NAMALWA (cell line): ENCODE measurements at regions not wholly inside any gene's neighbourhood (a gene's known extent, or its start where the extent isn't known, plus 50 kb on each side); places are given as distances from the start of the nearest gene placed in this dataset.
"Not testable (repeated sequence)": the region's sequence is repeated elsewhere in the genome, so short reads cannot be mapped to it uniquely, and the experiment has no call there.

Source experiments
- DNase-seq: peaks from one replicate; pipeline ENCODE4 v3.0.0-alpha.2; 2015; ENCODE audit warnings: low spot score

DNA sequence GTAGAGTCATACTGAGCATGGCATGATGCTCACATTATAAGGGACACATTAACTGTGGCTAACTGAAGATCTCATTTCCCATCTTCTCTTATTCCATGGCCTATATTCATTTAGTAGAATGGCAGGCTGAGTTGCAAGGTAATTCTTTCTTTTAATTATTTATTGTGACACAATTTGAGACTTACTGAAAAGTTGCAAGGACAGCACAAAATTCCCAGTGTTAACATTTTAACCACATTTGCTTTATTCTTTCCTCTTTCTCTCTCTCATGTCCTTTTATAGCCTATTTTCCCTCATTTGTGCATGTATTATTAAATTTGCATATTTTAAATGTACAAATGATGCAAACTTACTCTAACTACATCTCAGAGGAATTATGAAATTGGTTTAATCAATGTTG, 366.1 kb upstream of the RPS23 start:
- DNase-seq = no peak

DNA sequence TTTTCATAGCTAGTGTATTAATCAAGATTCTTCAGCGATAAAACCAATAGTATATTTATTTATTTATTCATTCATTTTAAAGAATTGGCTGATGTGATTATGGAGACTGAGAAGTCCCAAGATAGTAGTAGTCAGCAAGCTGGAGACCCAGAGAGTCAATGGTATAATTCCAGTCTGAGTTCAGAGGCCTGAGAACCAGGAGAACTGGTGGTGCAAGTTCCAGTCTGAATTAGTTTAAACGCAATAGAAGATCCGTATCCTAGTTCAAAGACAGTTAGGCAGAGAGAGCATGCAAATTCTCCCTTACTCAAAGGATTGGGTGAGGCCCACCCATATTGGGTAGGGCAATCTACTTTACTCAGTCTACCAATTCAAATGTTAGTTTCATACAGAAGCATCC, 364.2 kb upstream of the RPS23 start:
- DNase-seq = no peak

DNA sequence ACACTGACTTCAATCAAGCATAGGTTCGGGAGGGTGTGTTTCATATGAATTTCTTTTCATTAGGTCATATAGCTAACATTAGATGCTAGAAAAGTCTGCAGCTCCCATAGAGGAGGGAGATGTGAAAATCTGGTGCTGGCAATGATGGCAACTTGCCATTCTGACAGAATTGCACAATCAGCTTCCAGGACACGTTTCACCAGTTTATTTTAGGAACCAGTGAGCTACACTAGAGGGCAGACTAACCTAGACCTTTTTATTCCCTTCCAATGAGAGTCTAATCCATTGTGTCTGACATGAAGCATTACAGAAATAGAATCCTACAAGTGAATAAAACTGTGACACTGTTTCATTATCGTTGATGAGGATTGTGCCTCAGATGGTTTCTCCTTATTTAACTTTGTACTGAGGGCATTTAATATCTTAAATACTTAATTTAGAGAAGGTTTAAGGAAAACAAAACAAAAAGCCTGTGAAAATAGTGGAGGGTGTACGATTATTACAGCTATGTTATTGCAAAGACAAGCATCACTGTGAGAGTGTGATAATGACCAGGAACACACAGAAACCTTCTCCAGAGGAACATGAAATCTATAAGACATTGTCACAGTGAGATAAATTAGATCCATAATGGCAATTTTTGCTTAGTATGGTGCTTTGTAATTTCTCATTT, 363.3 kb upstream of the RPS23 start:
- DNase-seq = peak; percentile 62

DNA sequence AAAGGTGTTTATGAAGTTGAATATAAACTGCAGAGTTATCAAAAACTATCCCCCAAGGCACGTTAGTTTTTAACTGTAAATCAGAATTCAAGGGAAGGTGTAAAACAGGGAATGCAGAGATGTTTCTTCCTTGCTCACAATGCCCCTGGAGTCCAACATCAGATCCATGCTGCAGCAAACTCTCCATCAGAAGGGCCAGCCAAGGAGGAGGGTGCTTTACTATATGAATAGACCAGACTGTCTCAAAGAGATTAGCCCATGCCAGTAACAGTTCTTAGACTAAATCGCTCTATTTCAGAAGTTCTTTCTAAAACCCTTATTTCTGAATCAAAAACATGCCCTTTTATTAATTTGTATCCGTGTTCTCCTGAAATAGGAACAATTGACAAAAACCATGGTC, 362.8 kb upstream of the RPS23 start:
- no peak for DNase-seq

DNA sequence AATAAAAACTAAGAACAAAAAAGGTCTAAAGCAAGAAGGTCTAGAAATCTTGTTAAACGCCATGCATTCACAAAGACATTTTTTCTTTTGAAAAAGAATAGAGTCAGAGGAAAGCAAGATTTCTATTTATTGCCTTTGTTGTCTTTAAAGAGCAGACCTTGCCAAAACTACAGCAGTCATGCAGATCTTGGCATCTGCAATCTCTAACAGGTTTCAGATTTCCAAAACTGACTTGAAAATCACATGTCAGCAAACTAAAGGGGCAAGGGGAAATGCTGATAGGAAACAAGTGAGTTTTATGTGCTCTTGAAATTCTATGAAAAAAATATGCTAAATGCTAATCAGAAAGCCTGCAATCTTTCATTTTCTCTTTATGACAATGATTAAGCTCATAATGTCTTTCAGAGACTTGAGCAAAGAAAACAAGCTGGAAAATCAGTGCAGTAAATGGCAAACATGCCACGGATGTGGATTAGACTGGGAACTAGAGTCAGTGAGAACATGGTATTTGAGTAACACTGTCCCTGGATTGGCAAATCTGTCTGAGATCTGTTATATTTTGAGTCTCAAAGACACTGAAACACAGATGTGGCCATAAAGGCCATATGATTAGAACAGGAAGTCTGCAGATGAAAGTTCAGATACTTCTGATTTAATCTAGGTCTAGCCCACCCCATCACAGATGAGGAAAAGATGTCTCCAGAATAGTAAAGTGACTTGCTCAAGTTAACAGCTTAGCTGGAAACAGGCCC, 361.4 kb upstream of the RPS23 start:
- no peak for DNase-seq

DNA sequence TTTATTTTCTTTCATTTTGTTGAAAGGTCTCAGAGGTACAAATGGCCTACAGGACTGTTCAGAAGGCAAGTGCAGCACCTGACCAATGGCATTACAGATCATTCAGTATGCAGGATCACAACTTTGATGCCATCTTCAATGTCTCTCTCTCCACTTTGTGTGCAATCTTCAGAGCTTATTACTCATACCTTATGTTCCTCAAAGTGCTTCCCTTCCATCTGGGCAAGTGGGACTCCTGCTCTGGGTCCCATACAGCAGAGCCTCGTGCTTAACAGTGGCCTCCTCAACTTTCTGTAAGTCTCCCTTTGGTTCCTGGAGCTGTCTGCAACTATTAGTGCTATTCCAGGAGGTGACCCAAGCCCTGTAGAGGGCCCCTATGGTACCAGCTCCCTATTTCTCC, 358.4 kb upstream of the RPS23 start:
- DNase-seq = no peak

DNA sequence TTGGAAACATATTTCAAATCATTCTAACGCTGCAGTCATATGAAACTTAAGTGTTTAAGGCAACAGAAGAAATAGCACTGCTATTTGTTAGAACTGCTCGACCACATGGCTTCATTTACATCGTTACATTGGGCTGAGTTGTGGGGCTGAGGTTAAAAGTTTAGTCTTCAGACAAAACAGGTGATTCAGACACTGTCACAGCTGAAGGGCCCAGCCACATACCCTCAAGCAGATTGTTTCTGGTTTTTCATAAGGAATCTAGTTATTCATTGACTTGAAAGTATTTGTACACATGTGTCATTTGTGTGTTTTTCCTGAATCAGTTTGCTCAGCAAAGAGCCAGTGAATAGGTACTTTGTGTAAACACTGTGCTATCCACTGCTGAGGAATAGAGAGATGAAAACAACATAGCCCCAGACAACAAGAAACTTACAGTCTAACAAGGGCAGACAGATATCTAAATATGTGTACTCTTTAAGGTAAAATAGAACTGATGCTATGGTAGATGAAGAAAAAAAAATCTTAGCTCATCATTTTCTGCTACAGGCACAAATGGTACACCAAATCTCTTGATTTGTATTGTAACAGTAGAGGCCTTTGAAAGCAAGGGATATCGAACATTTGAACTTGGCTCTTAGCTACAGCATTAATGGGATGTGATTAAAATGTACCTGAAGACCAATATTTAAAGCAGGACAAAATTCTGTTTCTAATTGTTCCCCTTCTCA, 357.6 kb upstream of the RPS23 start:
- DNase-seq = no peak

DNA sequence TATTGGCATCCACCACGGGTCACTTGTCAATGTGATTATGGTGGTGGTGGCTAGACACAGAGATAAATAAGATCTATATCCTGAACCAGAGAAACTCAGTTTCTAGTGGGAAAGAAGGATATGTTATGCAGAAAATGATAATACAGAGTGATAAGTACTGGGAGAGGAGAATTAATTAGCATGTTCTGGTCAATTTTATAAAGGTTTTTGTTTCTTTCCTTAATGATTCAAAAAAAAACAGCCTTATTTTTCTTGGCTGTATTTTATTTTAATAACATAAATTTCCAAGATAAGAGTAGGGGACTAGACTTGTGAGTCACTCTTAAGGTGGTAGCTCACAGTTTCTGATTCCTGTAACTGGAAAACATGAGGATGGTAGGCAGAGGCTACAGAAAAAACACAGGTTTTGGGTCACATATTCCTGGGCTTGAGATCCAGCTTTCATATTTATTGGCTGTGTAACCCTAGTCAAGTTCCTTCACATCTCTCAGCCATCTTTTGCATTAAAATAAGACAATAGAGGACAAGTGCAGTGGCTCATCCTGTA, 350.3 kb upstream of the RPS23 start:
- no peak for DNase-seq

DNA sequence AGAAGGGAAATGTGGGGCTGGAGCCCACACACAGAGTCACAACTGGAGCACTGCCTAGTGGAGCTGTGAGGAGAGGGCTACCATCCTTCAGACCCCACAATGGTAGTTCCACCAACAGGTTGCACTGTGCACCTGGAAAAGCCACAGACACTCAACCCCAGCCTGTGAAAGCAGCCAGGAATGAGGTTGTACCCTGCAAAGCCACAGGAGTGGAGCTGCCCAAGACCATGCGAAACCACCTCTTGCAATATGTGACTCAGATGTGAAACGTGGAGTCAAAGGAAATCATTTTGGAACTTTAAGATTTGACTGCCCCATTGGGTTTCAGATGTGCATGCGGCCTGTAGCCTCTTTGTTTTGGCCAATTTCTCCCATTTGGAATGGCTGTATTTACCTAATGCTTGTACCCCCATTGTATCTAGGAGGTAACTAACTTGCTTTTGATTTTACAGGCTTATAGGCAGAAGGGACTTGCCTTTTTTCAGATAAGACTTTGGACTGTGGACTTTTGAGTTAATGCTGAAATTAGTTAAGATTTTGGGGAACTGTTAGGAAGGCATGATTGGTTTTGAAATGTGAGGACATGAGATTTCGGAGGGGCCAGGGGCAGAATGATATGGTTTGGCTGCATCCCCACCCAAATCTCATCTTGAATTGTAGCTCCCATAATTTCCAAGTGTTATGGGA, 348.9 kb upstream of the RPS23 start:
- DNase-seq = not testable (repeated sequence)

DNA sequence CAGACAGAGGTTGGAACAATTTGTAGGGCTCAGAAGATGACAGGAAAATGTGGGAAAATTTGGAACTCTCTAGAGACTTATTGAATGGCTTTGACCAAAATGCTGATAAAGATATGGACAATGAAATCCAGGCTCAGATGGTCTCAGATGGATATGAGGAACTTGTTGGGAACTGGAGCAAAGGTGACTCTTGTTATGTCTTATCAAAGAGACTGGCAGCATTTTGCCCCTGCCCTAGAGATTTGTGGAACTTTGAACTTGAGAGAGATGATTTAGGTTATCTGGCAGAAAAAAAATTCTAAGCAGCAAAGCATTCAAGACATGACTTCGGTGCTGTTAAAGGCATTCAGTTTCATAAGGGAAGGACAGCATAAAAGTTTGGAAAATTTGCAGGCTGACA, 347.9 kb upstream of the RPS23 start:
- DNase-seq = not testable (repeated sequence)

DNA sequence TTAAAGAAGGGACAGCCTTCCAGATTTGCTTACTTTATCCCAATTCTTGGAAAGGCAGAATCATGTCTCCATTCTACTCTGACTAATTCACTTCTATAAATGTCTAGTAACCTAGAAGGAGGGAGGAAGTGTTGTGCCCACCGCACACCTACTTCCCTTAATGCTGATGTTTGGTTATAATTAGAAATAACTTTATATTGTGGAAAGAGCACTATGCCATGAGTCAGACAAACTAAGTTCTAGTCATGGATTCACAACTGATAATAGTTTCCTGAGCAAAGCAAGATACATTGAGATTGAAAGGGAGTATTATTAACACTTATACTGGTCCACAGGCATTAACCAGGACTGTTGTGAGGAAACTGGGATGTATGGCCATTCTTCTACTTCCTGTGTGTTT, 345.9 kb upstream of the RPS23 start:
- no peak for DNase-seq

DNA sequence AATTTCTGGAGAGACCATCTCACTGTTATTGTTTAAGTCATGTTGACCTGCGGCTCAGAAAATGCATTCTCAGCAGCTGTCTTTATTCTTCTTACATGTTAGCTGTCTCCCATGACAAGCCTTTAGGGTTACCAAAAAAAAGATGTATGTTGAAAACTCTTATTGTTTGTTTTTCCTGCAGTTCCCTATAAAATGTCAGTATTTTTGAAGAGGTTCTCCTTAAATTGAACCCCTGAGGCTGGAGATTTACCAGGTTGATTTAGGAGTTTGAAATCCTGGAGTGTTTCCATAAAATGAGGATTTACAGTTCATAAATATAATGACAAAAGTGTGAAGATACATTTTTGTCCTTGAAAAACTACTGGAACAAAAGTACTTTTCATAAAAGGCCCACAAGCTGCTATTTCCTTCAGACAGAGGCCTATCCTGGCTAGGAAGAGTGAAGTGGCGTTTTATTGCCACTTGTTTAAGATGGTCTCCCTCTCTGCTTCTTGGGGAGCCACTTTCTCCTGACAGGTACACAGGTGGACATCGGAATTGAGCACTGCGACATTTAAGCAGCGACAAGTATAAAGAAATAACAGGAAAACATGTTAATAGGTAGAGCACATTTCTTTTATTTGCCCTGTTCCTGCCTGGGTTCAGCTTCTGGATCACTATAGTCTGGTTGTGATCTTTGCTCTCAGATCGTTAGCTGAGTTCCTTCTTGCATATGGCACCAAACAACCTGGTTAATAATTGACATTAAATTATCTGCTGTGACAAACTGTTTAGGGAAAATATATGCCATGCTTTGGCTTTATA, 344.8 kb upstream of the RPS23 start:
- DNase-seq = no peak

DNA sequence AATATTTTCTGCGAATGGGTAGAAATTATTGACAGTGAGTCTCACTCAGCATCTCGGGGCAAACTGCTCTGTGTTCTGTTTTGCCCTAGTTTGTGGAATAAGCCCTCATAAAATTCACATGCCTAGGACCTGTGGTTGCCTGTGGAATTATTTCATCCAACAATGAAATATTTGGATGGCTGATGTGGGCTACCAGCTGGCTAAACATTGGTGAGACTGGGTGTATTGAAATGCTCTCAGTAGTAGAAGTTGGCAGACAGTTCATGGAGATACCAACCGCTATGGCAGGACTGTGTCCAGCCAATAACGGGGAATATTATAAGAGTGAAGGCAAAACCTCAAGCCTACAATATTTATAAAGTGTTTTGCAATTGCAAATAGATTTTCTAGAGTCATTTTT, 344.1 kb upstream of the RPS23 start:
- DNase-seq = no peak

DNA sequence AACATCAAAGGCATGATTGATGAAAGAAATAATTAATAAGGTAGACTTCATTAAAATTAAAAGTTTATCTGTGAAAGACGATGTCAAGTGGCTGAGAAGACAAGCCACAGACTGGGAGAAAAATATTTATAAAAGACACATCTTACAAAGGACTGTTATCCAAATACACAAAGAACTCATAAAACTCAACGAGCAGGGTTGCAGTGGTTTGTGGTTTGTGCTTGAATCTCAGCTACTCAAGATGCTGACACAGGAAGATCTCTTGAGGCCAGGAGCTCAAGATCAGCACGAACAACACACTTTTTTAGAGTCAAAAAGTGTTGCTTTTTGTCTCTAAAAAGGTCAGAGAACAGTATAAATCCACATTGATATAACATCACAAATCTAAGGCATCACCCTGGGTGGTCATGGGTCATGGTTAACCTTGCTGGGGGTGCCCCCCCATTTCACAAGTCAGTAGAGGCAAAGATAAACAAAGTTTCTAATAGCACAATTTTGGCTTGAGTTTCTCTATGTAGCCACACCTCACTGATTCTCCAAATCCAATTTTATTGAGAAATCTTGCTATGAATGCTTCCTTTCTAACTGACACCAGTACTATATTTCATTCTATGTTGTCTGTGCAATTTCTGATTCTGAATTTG, 342.9 kb upstream of the RPS23 start:
- DNase-seq = no peak

DNA sequence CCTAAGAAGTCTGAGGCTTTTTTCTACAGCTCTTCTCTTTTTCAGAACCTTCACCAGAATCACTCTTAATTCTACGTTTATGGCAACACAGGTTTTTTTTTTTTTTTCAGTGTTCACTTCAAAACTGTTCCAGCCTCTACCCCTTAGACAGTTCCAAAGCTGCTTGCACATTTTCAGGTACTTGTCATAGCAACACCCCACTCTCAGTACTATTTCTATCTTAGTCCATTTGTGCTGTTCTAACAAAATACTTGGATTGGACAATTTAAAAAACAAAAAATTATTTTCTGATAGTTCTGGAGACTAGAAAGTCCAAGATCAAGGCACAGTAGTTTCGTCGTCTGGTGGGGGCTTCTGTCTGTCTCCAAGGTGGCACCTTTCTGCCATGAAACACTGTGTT, 340.9 kb upstream of the RPS23 start:
- no peak for DNase-seq

DNA sequence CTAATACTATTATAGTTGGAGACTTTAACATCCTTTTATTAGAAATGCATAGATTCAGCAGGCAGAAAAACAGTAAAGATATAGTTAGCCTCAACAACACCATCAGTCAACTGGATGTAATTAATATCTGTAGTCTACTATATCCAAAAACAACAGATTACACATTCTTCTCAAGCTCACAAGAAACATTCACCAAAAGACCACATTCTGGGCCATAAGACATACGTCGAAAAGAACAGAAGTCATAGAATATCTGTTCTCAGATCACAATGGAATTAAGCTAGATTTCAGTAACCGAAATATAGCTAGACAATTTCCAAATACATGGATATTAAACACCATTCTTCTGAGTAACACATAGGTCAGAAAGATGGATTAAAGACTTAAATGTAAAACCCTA, 336.6 kb upstream of the RPS23 start:
- DNase-seq = no peak

DNA sequence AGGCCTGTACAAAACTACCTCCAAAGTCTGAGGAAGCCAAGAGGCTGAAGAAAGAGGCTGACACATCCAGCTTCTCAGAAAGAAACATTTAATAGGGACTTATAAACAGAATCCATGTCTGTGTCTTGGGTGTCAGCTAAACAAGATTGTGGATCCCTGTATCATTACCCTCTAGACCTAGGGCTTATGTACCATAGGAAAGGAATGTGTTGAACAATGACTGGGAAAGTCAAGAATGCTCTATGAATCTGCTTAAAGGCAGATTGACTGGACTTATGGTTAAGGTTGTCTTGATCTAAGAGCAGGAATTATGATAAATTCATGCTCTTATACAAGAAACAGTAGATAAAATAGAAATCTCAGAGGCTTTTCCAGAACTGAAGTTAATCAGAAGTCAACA, 335.7 kb upstream of the RPS23 start:
- no peak for DNase-seq

DNA sequence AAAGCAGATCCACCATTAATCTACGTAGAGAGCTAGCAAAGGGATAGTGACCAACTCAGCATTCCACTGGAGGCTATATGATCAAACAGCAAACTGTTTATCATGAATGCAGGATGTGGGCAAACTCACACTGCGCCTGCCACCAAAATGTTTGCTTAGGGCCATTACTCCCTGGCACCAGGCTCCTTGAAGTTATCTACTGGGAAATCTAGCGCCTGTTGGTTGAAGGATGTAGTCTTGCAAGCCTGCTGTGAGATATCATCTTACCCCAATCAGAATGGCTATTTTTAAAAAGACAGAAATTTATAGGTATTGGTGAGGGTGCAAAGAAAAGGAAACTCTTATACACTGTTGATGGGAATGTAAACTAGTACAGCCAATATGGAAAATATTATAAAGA, 332.5 kb upstream of the RPS23 start:
- DNase-seq = no peak

DNA sequence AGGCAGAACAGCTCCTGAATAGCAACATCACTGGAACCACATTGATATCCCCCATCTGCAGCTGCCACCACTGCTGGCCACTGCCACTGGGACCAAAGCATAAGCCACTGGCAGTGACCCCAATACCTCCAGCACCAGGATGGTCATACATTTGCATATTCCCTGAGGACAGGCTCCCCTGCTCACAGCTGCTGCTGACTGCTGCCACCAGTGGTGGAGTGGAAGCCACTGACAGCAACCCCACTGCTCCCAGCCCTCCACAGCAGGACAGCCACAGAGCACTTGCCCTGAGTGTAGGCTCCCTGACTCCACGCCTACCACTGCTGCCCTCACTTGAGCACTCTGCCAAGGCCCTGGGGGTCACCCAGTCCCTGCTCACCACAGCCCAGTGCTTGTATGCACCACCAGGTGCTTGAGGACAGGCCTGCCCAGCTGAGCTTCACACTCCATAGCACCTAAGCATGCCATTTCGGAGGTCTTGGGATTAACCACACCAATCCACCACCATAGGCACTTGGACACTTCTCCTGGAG, 327.4 kb upstream of the RPS23 start:
- DNase-seq = no peak

DNA sequence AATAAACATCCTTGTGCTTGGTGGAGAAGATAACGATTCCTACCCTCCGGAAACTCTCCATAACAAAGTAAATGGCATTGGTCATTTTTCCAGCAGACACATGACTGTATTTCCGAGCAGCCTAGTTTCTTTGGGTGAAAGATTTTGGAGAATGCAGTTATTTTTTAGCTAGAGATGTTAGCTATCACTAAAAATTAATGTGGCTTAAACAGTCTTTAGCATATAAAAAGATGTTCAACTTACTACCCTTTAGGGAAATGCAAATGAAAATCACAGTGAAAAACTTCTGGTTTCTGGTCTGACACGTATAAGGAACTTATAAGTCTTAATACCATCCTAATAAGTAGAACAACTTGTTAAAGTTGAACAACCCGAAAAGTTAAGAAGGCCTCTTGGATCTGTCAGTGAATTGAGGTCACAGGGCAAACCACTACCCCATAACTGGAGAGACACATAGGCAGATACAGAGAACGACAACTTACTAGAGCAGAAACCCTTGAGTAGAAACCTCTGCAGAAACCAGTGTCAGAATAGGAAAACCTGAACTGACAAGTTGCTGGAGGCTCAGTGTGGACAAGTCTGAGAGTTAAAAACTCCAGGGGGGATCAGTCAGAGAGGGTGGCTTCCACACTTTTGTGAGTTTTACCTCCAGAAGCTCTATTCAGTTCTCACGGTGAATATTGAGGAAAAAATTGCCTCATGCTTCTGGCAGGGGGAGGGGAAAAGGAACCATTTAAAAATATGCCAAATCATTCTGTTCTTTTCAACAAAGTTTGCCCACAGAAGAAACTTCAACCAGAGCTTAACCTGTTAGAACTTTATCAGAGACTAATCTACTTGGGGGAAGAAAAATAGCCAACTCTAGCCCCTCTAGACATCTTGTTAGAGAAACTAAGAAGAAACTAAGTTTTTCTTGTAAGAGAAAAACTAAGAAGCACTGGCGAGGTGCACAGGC, 325.2 kb upstream of the RPS23 start:
- DNase-seq = no peak
